ENCODE measurements at regions not wholly inside any gene's neighbourhood (a gene's known extent, or its start where the extent isn't known, plus 50 kb on each side); places are given as distances from the start of the nearest gene placed in this dataset.

DNA sequence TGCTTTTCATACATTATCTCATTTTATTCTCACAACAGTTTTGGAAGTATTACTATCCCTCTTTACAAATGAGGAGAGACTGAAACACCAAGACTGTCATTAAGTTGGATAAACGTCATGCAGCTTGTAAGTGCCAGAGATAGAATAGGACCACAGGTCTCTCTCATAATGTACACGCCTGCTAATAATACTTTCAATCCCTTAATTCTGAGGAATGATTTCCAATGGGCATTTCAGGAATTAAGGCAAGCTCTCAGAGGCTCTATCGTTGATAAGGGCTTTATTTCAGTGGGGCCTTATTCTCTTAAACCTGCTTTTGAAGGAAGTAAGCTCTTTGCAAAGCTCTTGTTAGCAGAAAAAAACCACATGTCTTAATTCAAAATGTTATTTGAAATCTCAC lies 229.1 kb downstream of the NFKBIZ start:
- TF ChIP-seq CTCF (IDR thresholded peaks at IDR 0.05; ENCODE audit: low read depth, low read length, missing control alignments) = no peak
- no peak for DNase-seq (ENCODE audit: extremely low read depth, low read depth)
- no peak overlapping the region for H3K4me3 ChIP-seq (replicated peaks; ENCODE audit: low read depth, low read length)

DNA sequence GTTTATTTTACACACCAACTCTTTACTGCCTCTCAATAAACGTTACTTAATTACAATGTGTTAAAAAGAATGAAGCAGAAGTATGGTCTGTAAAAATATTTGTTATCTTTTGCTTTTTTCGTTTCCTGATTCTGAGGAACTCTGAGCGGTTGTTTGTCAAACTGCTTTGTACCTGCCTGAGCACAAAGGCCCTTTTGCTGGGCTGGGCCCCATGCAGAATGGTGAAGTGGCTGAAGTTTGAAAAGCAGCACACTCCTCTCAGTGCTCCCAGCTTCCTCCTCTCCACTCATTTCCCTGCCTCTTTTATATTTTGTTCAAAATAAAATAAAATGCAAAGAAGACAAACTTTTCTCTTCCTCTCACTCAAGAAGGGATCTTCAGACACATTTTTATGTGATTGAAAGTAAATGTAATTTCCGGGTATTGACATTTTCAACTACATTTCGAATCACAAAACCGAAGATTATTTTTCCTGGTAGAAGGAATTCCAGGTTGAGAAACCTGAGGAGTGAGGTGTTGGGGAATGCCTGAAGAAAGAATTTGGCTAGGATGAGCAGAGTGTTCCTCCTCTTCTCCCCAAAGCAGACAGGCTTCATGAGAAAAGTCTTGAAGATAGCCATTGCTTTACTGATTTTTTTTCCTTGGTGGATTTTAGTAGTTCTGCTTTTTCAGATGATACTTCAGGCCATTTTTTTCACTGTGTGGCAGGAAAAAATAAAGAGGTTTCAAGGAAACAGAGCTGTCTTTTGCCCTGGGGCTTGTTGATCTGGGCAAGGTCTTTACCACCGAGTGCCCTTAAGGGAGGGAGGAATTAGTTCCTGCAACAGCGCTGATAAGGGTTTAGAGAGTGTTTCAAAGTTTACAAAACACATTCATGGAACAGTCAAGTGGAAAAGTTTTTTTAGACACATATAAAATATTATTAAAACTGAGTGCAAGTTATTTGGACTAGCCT lies 229.8 kb downstream of the NFKBIZ start:
- H3K4me3 ChIP-seq (replicated peaks; ENCODE audit: low read depth, low read length) = no peak overlapping the region
- no peak for TF ChIP-seq CTCF (IDR thresholded peaks at IDR 0.05; ENCODE audit: low read depth, low read length, missing control alignments)
- DNase-seq (ENCODE audit: extremely low read depth, low read depth) = no peak

- no peak for TF ChIP-seq CTCF (IDR thresholded peaks at IDR 0.05; ENCODE audit: low read depth, low read length, missing control alignments)
- no peak for DNase-seq (ENCODE audit: extremely low read depth, low read depth)
- no peak overlapping the region for H3K4me3 ChIP-seq (replicated peaks; ENCODE audit: low read depth, low read length)
Observed at GRCh38 chr3:102079809-102080197, 230.5 kb downstream of the NFKBIZ start.

DNA sequence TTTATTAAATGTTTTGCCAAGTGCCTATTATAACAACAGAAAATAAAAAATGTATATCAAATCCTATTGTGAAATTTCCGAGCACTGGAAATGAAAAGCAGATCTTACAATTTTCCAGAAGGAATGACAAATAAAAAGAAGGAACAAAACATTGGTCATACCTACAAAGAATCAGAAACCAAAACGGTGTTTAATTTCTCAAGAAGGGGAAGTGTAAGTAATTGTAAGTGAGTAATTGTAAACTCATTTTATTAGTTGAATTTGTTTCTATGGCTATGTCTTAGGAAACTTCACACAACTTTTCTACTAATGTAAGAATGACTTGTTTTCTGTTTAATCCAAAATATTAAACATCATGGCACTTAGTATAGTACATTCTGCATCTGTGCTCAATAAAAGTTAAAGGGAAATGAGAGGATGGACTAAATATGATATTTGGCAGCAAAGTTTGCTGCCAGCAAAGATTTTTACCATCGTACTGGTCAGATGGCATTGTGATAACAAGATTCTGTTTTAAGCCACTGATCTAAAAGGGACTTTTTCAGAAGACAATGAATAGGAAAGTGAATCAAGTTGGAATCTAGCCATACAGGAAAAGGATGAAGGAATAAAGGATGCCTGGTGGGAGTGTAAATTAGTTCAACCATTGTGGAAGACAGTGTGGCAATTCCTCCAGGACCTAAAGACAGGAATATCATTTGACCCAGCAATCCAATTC lies 232.4 kb downstream of the NFKBIZ start:
- no peak overlapping the region for H3K4me3 ChIP-seq (replicated peaks; ENCODE audit: low read depth, low read length)
- DNase-seq (ENCODE audit: extremely low read depth, low read depth) = no peak
- no peak for TF ChIP-seq CTCF (IDR thresholded peaks at IDR 0.05; ENCODE audit: low read depth, low read length, missing control alignments)

DNA sequence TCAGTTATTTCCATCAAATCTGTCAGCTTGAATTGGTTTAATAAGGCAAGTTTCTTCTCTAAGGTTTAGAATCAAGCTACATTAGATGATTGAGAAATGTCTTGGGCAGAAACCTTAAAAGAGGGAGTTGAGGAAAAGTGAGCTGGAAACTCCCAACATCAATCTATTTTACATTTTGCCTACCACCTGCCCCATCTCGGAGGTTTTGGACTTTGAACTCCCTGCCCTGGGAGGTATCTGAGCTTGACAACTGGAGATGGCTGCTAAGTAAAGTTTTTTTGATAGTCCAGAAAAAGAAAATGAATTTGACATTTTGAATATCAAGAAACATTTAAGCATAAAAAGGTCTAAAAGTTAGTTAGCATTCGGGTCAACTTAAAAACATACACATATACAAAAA lies 234.2 kb downstream of the NFKBIZ start:
- no peak for TF ChIP-seq CTCF (IDR thresholded peaks at IDR 0.05; ENCODE audit: low read depth, low read length, missing control alignments)
- no peak overlapping the region for H3K4me3 ChIP-seq (replicated peaks; ENCODE audit: low read depth, low read length)
- no peak for DNase-seq (ENCODE audit: extremely low read depth, low read depth)

- no peak for DNase-seq (ENCODE audit: extremely low read depth, low read depth)
- no peak for TF ChIP-seq CTCF (IDR thresholded peaks at IDR 0.05; ENCODE audit: low read depth, low read length, missing control alignments)
- H3K4me3 ChIP-seq (replicated peaks; ENCODE audit: low read depth, low read length) = no peak overlapping the region
Observed at GRCh38 chr3:102084006-102084405, 234.7 kb downstream of the NFKBIZ start.

All from HFF-Myc (cell line).